ENCODE measurements at regions not wholly inside any gene's neighbourhood (a gene's known extent, or its start where the extent isn't known, plus 50 kb on each side); places are given as distances from the start of the nearest gene placed in this dataset.
"Not testable (repeated sequence)": the region's sequence is repeated elsewhere in the genome, so short reads cannot be mapped to it uniquely, and the experiment has no call there.

DNA sequence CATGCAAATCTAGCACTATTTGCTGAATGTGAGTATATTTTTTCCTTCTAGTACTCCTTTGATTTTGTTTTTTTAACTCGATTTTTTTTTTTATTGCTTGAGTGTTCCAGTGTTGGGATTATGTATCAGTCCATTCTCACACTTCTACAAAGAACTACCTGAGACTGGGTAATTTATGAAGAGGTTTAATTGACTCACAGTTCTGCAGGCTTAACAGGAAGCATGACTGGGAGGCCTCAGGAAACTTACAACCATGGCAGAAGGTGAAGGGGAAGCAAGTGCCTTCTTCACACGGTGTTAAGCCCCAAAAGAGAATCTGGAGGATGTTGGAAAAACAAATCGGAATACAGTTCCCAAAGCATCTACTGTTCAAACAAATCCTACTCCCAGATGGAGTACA lies 69.1 kb downstream of the ZNF518B start:
- DNase-seq (ENCODE audit: low read depth, low spot score); H3K4me3 ChIP-seq (ENCODE audit: low read length): not testable (repeated sequence)

GRCh38 chr4:10385994-10386394 lies 71.2 kb downstream of the ZNF518B start:
- no peak for DNase-seq (ENCODE audit: low read depth, low spot score)
- H3K4me3 ChIP-seq (ENCODE audit: low read length) = no peak overlapping the region

GRCh38 chr4:10384974-10385373 lies 72.3 kb downstream of the ZNF518B start:
- no peak overlapping the region for H3K4me3 ChIP-seq (ENCODE audit: low read length)
- no peak for DNase-seq (ENCODE audit: low read depth, low spot score)

- DNase-seq (ENCODE audit: low read depth, low spot score) = no peak
- H3K4me3 ChIP-seq (ENCODE audit: low read length) = no peak overlapping the region
These were observed 73.8 kb downstream of the ZNF518B start for GRCh38 chr4:10383417-10383816.

DNA sequence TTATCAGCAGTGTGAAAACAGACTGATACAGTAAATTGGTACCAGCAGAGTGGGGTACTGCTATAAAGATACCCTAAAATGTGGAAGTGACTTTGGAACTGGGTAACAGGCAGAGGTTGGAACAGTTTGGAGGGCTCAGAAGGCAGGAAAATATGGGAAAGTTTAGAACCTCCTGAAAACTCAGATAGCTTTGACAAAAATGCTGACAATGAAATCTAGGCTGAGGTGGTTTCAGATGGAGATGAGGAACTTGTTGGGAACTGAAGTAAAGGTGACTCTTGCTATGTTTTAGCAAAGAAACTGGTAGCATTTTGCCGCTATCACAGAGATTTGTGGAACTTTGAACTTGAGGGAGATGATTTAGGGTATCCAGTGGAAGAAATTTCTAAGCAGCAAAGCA lies 75.1 kb downstream of the ZNF518B start:
- not testable (repeated sequence) for H3K4me3 ChIP-seq (ENCODE audit: low read length); DNase-seq (ENCODE audit: low read depth, low spot score)

DNA sequence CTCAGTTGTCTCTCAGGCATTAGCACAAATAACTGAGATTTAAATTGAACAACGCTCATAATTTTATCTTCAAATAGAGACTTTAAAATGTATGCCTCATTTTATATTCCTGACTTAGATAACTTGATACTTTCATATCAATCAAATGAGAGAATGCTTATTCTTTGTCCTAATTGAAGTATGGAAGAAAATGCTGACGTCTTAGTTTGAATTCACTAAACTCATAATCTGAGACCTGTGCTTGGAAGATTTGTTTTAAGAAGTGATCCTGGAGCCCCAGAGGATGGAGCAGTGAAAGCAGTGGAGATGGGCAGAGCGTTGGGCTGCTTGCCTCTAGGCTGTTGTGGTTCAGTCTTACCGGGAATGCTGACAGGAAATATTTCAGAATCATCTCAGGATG lies 76.1 kb downstream of the ZNF518B start:
- no peak overlapping the region for H3K4me3 ChIP-seq (ENCODE audit: low read length)
- DNase-seq (ENCODE audit: low read depth, low spot score) = no peak

- no peak overlapping the region for H3K4me3 ChIP-seq (ENCODE audit: low read length)
- DNase-seq (ENCODE audit: low read depth, low spot score) = no peak
These were observed 76.5 kb downstream of the ZNF518B start for GRCh38 chr4:10380735-10381134.

DNA sequence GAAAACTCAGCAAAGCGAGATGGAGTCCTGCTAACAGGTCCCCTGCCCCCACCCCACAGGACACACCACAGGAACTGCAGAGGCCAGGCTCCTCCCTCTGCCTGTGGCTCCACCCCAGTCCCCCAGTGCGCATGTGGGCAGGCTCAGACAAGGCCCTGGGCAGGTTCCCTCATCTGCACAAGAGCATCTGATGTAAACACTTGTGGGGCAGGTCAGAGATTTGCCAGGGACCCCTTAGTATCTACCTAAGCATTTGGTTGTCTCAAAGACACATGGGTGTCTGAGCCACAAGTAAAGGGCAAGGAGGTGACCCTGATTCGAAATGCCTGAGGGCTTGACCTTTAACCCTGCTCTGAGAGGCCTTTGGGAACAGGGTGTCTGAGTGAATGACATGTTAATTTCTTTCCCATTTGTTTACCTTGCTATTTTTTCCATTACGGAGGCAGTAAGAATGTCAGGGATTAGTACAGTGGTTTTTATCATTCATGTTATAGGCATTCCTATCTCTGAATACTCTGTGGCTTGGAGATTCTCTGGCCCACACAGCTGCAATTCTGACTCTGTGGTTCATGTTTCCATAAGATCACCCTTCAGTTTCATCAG lies 85.3 kb downstream of the ZNF518B start:
- H3K4me3 ChIP-seq (ENCODE audit: low read length) = no peak overlapping the region
- no peak for DNase-seq (ENCODE audit: low read depth, low spot score)

DNA sequence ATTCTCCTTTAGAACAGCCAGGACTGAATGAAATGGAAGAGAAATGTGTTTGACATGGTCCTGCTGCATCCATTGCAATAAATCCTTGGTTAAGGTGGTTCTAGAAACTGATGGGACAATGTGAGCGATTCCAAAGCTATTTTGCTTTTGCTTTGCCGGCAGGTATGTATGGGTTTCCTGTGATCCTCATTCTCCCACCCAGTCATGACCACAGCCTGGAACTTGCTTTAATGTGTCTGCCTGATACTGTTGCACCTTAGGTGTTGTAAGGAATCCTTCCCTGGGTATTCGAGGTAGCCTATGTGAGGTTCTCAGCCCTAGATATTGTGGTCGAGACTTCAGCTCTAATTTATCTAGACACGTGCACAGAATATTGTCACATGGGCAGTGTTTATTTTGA lies 86.1 kb downstream of the ZNF518B start:
- no peak for DNase-seq (ENCODE audit: low read depth, low spot score)
- H3K4me3 ChIP-seq (ENCODE audit: low read length) = no peak overlapping the region

DNA sequence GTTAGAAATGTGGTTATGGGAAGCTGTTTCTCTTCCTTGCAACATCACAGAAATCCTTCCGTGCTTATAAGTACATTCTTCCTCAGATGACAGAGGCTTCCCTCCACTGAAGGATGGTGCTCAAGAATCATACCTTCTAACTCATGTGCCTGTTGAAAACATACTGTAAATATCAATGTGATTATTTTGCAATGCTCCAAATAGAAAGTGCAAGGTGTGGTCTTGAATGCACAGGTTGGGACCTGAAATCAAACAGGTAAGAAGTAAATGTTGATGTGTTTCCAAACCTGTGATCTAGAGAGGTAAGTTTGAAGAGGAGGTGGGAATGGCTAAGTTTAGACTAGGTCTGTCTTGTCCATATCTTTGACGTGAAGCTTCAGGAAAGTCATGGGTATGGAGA lies 87.7 kb downstream of the ZNF518B start:
- DNase-seq (ENCODE audit: low read depth, low spot score) = no peak
- H3K4me3 ChIP-seq (ENCODE audit: low read length) = no peak overlapping the region

DNA sequence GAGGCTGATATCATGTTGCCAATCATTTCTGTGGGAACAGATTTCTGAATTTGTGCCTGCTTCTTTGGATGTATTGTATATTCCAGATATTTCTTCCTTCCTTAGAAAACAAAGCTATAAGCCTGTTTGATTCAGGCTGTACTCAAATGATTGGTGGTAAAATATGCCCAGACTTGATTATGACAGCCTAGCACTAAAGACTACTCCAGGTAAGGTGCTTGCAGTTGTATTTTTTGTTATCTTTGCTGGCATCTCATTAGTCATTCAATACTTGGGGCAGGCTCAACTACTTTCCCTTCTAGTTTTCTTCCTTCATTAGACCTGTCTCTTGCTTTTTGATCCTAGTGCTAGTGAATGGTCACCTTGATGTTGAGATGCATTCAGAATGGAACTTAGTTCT lies 90.6 kb downstream of the ZNF518B start:
- DNase-seq (ENCODE audit: low read depth, low spot score) = no peak
- no peak overlapping the region for H3K4me3 ChIP-seq (ENCODE audit: low read length)

- no peak overlapping the region for H3K4me3 ChIP-seq (ENCODE audit: low read length)
- DNase-seq (ENCODE audit: low read depth, low spot score) = peak; percentile 63
These were observed 93.0 kb downstream of the ZNF518B start for GRCh38 chr4:10364194-10364593.

DNA sequence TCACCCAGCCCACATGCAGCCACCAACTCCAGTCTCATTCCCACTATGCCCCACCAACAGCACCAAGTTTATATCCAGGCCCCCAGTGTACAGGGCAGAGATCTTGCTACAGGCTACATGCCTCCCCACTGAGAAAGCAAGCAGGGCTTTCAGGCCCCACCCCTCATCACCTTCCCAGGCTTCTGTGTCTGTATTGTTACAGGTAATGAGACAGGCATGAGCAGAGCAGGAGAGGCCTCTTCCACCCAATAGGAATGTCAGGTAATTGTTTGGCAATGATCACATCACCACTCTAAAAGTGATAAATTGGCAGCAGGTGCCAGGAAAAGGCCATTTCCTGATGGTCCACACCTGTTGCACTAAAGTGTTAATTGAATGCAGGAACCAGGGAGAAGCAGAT lies 102.5 kb downstream of the ZNF518B start:
- DNase-seq (ENCODE audit: low read depth, low spot score) = no peak
- no peak overlapping the region for H3K4me3 ChIP-seq (ENCODE audit: low read length)

- DNase-seq (ENCODE audit: low read depth, low spot score) = no peak
- H3K4me3 ChIP-seq (ENCODE audit: low read length) = no peak overlapping the region
These were observed 103.0 kb downstream of the ZNF518B start for GRCh38 chr4:10354225-10354624.

DNA sequence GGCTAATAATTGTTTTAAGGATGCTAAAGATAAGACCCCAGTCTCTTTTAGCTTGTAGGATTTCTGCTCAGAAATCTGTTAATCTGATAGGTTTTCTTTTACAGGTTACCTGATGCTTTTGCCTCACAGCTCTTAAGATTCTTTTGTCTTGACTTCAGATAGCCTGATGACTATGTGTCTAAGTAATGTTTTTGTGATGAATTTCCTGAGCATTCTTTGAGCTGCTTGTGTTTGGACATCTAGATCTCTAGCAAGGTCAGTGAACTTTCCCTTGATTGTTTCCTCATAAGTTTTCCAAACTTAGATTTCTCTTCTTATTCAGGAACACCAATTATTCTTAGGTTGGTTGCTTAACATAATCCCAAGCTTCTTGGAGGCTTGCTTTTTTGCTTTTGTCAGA lies 104.1 kb downstream of the ZNF518B start:
- no peak for DNase-seq (ENCODE audit: low read depth, low spot score)
- no peak overlapping the region for H3K4me3 ChIP-seq (ENCODE audit: low read length)

GRCh38 chr4:10348241-10348640 lies 109.0 kb downstream of the ZNF518B start:
- no peak overlapping the region for H3K4me3 ChIP-seq (ENCODE audit: low read length)

GRCh38 chr4:10347815-10348214 lies 109.4 kb downstream of the ZNF518B start:
- DNase-seq (ENCODE audit: low read depth, low spot score) = no peak
- H3K4me3 ChIP-seq (ENCODE audit: low read length) = no peak overlapping the region

More at GRCh38 chr4:10348241-10348640, 109.0 kb downstream of the ZNF518B start:
- DNase-seq (ENCODE audit: low read depth, low spot score) = no peak

DNA sequence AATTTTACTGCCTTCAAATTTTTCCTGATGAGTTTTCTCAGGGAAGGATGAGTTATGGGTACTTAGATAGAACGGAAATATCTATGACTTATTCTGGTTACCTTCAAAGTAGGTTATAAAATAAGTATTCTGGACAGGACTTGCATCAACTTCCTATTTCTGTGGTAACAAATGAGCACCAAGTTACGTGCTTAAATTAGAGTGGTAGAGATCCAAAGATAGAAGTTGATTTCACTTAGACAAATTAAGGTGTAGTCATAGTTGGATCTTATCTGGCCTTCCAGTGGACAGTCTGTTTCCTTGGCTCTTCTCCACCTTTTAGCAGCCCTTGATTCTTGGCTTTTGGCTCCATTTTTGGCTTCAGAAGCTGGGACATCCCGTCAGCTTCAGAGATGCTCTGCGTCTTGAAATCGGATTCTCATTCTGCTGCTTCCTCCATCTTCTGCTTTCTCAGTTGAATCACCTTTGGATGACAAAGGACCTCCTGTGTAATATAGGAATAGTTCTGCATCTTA lies 109.9 kb downstream of the ZNF518B start:
- no peak overlapping the region for H3K4me3 ChIP-seq (ENCODE audit: low read length)
- no peak for DNase-seq (ENCODE audit: low read depth, low spot score)

GRCh38 chr4:10346023-10346422 lies 111.2 kb downstream of the ZNF518B start:
- no peak overlapping the region for H3K4me3 ChIP-seq (ENCODE audit: low read length)
- DNase-seq (ENCODE audit: low read depth, low spot score) = no peak

- DNase-seq (ENCODE audit: low read depth, low spot score) = no peak
- no peak overlapping the region for H3K4me3 ChIP-seq (ENCODE audit: low read length)
These were observed 111.8 kb downstream of the ZNF518B start for GRCh38 chr4:10345381-10345784.

- DNase-seq (ENCODE audit: low read depth, low spot score) = no peak
These were observed 112.4 kb downstream of the ZNF518B start for GRCh38 chr4:10344824-10345223.

More at GRCh38 chr4:10344824-10345223, 112.4 kb downstream of the ZNF518B start:
- H3K4me3 ChIP-seq (ENCODE audit: low read length) = no peak overlapping the region

Data from Jurkat, Clone E6-1 (cell line).